Epithelial cell of proximal tubule (primary cell): ENCODE measurements at regions not wholly inside any gene's neighbourhood (a gene's known extent, or its start where the extent isn't known, plus 50 kb on each side); places are given as distances from the start of the nearest gene placed in this dataset.

Experiments
- DNase-seq: peaks from one replicate; pipeline ENCODE4 v3.0.0-alpha.2; 2011; ENCODE audit warnings: low read depth
- H3K4me3 ChIP-seq: 2 replicates; pipeline ENCODE4 v1.5.1; 2011; ENCODE audit warnings: low read depth, mild to moderate bottlenecking, low read length
- TF ChIP-seq, protein P1 (sequence below): conservative IDR thresholded peaks from 2 replicates; pipeline ENCODE4 v1.5.1; 2012; ENCODE audit warnings: low read depth, mild to moderate bottlenecking, low read length

GRCh38 chr13:22468045-22468444, 712.7 kb upstream of the SGCG start:
- TF ChIP-seq, protein P1, sequence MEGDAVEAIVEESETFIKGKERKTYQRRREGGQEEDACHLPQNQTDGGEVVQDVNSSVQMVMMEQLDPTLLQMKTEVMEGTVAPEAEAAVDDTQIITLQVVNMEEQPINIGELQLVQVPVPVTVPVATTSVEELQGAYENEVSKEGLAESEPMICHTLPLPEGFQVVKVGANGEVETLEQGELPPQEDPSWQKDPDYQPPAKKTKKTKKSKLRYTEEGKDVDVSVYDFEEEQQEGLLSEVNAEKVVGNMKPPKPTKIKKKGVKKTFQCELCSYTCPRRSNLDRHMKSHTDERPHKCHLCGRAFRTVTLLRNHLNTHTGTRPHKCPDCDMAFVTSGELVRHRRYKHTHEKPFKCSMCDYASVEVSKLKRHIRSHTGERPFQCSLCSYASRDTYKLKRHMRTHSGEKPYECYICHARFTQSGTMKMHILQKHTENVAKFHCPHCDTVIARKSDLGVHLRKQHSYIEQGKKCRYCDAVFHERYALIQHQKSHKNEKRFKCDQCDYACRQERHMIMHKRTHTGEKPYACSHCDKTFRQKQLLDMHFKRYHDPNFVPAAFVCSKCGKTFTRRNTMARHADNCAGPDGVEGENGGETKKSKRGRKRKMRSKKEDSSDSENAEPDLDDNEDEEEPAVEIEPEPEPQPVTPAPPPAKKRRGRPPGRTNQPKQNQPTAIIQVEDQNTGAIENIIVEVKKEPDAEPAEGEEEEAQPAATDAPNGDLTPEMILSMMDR: no peak
- no peak for DNase-seq
- no peak overlapping the region for H3K4me3 ChIP-seq

- TF ChIP-seq, protein P1: no peak
- no peak overlapping the region for H3K4me3 ChIP-seq
- DNase-seq: no peak
These were observed 712.0 kb upstream of the SGCG start for GRCh38 chr13:22468824-22469223.

GRCh38 chr13:22469452-22469851, 711.3 kb upstream of the SGCG start:
- no peak for DNase-seq
- H3K4me3 ChIP-seq: no peak overlapping the region
- TF ChIP-seq, protein P1: no peak

DNA sequence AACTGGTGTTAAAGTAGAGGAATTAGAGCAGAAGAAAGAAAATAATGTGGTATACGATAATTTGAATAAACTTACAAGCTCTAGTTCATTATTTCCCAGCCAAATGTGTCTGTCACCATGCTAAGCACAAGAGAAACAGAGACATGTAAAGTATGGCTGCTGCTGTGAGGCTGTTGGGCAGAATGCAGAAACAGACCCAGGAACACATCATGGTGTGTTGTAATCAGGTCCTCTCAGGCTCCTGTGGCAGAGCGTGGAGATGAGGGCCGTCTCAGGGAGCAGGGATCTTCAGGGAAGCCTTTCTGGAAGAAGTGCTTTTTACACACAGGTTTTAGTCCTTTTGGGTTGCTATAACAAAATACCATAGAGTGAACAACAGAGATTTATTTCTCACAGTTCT, 710.7 kb upstream of the SGCG start:
- H3K4me3 ChIP-seq: no peak overlapping the region
- TF ChIP-seq, protein P1: no peak
- DNase-seq: no peak

DNA sequence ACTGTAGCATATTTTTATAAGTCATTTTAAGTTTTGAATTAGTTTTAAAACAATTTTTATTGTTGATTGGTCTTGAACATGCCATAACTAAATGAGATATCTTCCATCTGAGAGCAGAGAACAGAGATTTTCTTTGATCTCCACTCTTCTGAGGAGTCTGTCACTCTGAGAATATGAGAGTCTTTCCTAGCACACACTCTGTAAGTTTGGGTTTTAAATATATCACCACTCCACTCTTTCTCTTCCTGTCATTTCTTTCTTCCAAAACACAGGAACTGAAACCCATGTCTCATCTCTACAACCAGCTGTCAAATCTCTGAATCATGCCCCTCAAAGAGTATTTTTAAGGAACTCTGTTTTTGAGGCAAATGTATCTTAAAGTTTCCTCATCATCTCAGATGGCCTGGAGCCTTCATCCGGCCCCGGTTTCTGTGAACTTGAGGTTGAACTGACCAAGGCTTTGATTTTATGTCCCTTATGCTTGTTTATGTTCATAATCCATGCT, 698.2 kb upstream of the SGCG start:
- H3K4me3 ChIP-seq: no peak overlapping the region
- no peak for DNase-seq
- TF ChIP-seq, protein P1: no peak

GRCh38 chr13:22483276-22483675, 697.5 kb upstream of the SGCG start:
- no peak overlapping the region for H3K4me3 ChIP-seq
- DNase-seq: no peak
- TF ChIP-seq, protein P1: no peak

DNA sequence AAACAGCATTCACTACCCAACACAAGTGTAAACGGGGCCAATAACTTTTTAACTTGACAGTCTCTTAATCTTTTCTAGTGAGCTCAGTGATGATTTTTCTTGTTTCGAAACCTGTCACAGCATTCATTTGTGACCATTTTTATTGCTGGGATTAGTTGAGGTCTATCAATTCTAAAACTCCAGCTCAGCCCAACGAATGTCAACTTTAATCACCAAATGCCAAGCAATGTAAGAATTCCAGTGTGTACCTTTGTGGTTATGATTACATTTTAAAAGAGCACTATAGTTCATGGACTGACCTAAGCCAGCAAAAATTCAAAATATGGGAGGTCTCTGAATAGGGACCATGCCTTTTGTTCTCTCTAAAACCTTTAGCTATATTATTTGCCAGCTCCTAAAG, 694.3 kb upstream of the SGCG start:
- TF ChIP-seq, protein P1: no peak
- DNase-seq: no peak
- no peak overlapping the region for H3K4me3 ChIP-seq
